IPS-15b (cell line): ENCODE measurements at regions not wholly inside any gene's neighbourhood (a gene's known extent, or its start where the extent isn't known, plus 50 kb on each side); places are given as distances from the start of the nearest gene placed in this dataset.

Source experiments
- H3K27me3 ChIP-seq: one replicate; pipeline ENCODE4 v1.6.1; 2013; ENCODE audit warnings: low read length; ENCODE audit not compliant: control insufficient read depth, insufficient read depth
- H3K36me3 ChIP-seq: one replicate; pipeline ENCODE4 v1.6.1; 2013; ENCODE audit warnings: low read length; ENCODE audit not compliant: control insufficient read depth, insufficient read depth
- H3K4me1 ChIP-seq: one replicate; pipeline ENCODE4 v1.6.1; 2013; ENCODE audit warnings: mild to moderate bottlenecking, low read length; ENCODE audit not compliant: control insufficient read depth, insufficient read depth
- H3K4me3 ChIP-seq: one replicate; pipeline ENCODE4 v1.5.1; 2013; ENCODE audit warnings: low read depth, low read length
- H3K9ac ChIP-seq: one replicate; pipeline ENCODE4 v1.6.1; 2013; ENCODE audit warnings: low read depth, mild to moderate bottlenecking, low read length
- H3K9me3 ChIP-seq: one replicate; pipeline ENCODE4 v1.6.1; 2013; ENCODE audit warnings: mild to moderate bottlenecking, low read length; ENCODE audit not compliant: control insufficient read depth, insufficient read depth

- Histone ChIP-seq H3K9me3 (no peaks in the 10 kb centered on the region), H3K36me3 (no peaks in the 10 kb centered on the region), H3K4me1 (no peaks in the 10 kb centered on the region), H3K27me3 (no peaks in the 10 kb centered on the region), H3K4me3 (no peak overlapping the region), H3K9ac (no peak overlapping the region)
These were observed 295.5 kb upstream of the DPYD start for GRCh38 chr1:98216304-98216703.

DNA sequence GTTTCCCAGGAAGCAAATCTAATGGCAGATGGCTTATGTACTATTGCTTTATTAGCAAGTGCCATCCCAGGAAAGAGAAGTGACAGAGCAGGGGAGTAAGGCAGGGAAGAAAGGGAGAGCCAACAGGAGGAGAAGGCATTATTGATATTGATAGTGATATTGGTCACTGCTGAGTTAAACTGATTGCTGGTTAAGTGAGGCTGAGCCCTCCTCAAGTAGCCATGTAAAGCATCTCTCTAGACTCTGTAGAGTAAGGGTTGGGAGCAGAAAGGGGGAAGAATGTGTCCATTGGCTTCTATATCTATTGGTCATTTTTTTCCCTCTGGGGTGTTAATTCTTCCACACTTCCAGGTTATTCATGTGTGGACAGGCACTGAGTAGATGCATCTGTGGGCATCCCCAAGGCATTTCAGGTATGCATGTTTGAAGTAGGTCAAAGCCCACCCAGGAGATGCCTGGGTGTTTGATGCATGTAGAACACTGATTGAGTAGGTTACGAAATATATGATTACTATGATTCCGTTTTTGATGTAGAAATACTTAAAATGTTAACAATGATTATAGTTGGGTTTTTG, 290.5 kb upstream of the DPYD start:
- no peak overlapping the region for H3K4me3 ChIP-seq
- H3K9me3 ChIP-seq = no peaks in the 10 kb centered on the region
- H3K36me3 ChIP-seq = no peaks in the 10 kb centered on the region
- no peaks in the 10 kb centered on the region for H3K4me1 ChIP-seq
- H3K9ac ChIP-seq = no peak overlapping the region
- H3K27me3 ChIP-seq = peaks cover 11% of the 10 kb centered on the region

- Histone ChIP-seq H3K4me1 (peaks cover 4% of the 10 kb centered on the region), H3K27me3 (peaks cover 14% of the 10 kb centered on the region), H3K9ac (no peak overlapping the region), H3K36me3 (no peaks in the 10 kb centered on the region), H3K9me3 (no peaks in the 10 kb centered on the region), H3K4me3 (no peak overlapping the region)
These were observed 289.7 kb upstream of the DPYD start for GRCh38 chr1:98210563-98210962.

DNA sequence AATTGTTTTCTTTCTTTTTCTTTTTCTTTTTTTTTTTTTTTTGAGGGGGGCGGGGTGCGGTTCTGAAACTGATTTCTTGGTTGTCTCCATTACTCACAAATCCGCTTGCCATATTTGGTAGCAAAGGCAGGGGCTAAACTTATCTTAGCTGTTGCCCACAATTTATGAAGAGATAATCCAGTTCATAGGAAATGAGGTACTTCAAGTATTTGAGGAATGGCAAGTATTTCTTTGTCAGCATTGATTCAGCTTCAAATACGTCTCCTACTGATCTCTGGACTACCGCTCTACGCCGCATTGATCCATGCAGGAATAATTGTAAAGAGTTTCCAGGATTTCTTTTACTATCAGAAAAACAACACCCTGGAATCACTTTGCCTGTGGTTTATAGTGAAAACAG, 289.2 kb upstream of the DPYD start:
- H3K9ac ChIP-seq = no peak overlapping the region
- peaks cover 14% of the 10 kb centered on the region for H3K27me3 ChIP-seq
- no peak overlapping the region for H3K4me3 ChIP-seq
- no peaks in the 10 kb centered on the region for H3K36me3 ChIP-seq
- no peaks in the 10 kb centered on the region for H3K9me3 ChIP-seq
- peaks cover 6% of the 10 kb centered on the region for H3K4me1 ChIP-seq

GRCh38 chr1:98205291-98206017, 284.6 kb upstream of the DPYD start:
- Histone ChIP-seq H3K4me1 (peaks cover 6% of the 10 kb centered on the region), H3K36me3 (no peaks in the 10 kb centered on the region), H3K4me3 (no peak overlapping the region), H3K9ac (no peak overlapping the region), H3K9me3 (no peaks in the 10 kb centered on the region), H3K27me3 (peaks cover 52% of the 10 kb centered on the region)

DNA sequence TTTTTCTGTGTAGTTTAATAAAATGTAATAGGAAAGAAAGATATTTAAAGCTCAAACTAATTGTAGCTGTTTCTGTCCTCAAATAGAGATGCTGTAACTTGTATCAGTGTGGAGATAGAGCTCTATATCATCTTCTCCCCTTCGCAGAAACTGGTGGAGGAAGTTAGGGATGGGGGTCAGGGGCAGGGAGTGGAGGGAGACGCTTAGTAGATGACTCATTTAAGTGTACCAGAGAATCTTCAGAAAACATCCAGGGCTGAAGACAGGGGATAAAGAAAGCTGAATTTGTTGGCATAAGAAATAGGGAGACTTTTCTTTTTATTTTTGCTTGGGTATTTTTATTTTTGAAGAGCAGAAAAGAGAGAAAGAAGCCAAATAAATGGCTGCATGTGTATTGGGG, 282.6 kb upstream of the DPYD start:
- Histone ChIP-seq H3K27me3 (peaks cover 52% of the 10 kb centered on the region), H3K9ac (no peak overlapping the region), H3K4me3 (no peak overlapping the region), H3K9me3 (no peaks in the 10 kb centered on the region), H3K4me1 (peaks cover 6% of the 10 kb centered on the region), H3K36me3 (no peaks in the 10 kb centered on the region)

DNA sequence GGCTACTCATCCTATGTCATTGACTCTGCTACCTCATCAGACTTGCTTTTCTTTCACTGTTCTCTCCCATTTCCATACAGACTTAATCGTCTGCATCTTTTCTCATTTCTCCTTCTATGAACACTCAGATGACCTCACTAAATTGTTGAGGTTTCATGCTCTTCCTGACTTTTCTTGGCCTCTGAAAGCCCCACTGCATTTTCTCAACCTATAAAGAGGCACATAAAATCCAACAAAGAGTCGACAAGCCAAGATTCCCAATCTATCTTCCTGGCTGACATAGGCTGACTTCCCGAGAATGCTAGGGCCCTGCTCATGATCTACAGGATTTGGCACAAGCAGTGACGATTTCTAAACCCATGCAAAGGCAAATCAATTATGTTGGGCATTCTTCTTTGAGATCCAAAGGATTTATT, 280.8 kb upstream of the DPYD start:
- Histone ChIP-seq H3K4me1 (peaks cover 6% of the 10 kb centered on the region), H3K9me3 (no peaks in the 10 kb centered on the region), H3K27me3 (peaks cover 44% of the 10 kb centered on the region), H3K36me3 (no peaks in the 10 kb centered on the region), H3K4me3 (no peak overlapping the region), H3K9ac (no peak overlapping the region)

DNA sequence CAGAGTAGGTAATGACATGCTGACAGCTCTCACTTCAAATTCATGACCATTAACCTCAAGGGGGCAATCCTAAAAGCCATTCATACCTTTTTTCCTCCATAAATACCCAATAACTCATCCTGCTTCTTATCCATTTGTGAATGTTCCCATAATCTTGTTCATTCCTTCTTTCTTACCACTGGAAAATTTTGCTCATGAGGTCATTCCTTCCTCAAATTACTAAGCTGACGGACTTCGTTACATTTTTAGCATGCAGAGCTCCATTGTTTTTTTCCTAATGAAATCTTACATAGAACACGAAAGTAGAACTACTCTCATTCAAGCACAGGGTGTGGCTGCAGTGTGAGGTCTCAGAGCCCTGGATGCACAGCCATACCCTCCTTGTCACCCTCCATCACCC, 276.5 kb upstream of the DPYD start:
- H3K9ac ChIP-seq = no peak overlapping the region
- no peak overlapping the region for H3K4me3 ChIP-seq
- no peaks in the 10 kb centered on the region for H3K36me3 ChIP-seq
- H3K9me3 ChIP-seq = no peaks in the 10 kb centered on the region
- H3K27me3 ChIP-seq = peaks cover 14% of the 10 kb centered on the region
- H3K4me1 ChIP-seq = no peaks in the 10 kb centered on the region

GRCh38 chr1:98196012-98196411, 275.2 kb upstream of the DPYD start:
- H3K36me3 ChIP-seq = no peaks in the 10 kb centered on the region
- H3K9me3 ChIP-seq = no peaks in the 10 kb centered on the region
- no peak overlapping the region for H3K4me3 ChIP-seq
- H3K4me1 ChIP-seq = no peaks in the 10 kb centered on the region
- no peak overlapping the region for H3K9ac ChIP-seq
- peaks cover under 1% of the 10 kb centered on the region for H3K27me3 ChIP-seq

- H3K4me3 ChIP-seq = no peak overlapping the region
- no peaks in the 10 kb centered on the region for H3K9me3 ChIP-seq
These were observed 267.9 kb upstream of the DPYD start for GRCh38 chr1:98188774-98189173.

GRCh38 chr1:98184856-98185255, 264.0 kb upstream of the DPYD start:
- H3K9ac ChIP-seq = no peak overlapping the region
- H3K36me3 ChIP-seq = no peaks in the 10 kb centered on the region
- no peaks in the 10 kb centered on the region for H3K9me3 ChIP-seq
- no peak overlapping the region for H3K4me3 ChIP-seq
- H3K4me1 ChIP-seq = no peaks in the 10 kb centered on the region
- no peaks in the 10 kb centered on the region for H3K27me3 ChIP-seq

More at GRCh38 chr1:98188774-98189173, 267.9 kb upstream of the DPYD start:
- Histone ChIP-seq H3K36me3 (no peaks in the 10 kb centered on the region), H3K27me3 (no peaks in the 10 kb centered on the region), H3K9ac (no peak overlapping the region), H3K4me1 (no peaks in the 10 kb centered on the region)

- H3K9ac ChIP-seq = no peak overlapping the region
- no peaks in the 10 kb centered on the region for H3K36me3 ChIP-seq
These were observed 260.4 kb upstream of the DPYD start for GRCh38 chr1:98181036-98181764.

More at GRCh38 chr1:98181036-98181764, 260.4 kb upstream of the DPYD start:
- Histone ChIP-seq H3K9me3 (no peaks in the 10 kb centered on the region), H3K27me3 (no peaks in the 10 kb centered on the region), H3K4me1 (no peaks in the 10 kb centered on the region), H3K4me3 (no peak overlapping the region)
